Thyroid gland (tissue), 4 donors: ENCODE measurements at regions not wholly inside any gene's neighbourhood (a gene's known extent, or its start where the extent isn't known, plus 50 kb on each side); places are given as distances from the start of the nearest gene placed in this dataset.

Experiments
- DNase-seq, 2 donors: peaks; one replicate each; pipeline ENCODE4 v3.0.0-alpha.2; 2019
- H3K27ac ChIP-seq, 3 donors: fragments of 200-600 bp; sonication (generic); 1 replicate in 2 of 3; 2 replicates in 1 of 3; pipeline ENCODE4 v1.5.1; 2016 to 2019; ENCODE audit warnings: mild to moderate bottlenecking in 1 of 3, moderate library complexity in 1 of 3
- H3K27me3 ChIP-seq: fragments of 200-600 bp; sonication (generic); one replicate; pipeline ENCODE4 v1.5.1; 2019
- H3K36me3 ChIP-seq, 2 donors: fragments of 200-600 bp; sonication (generic); one replicate each; pipeline ENCODE4 v1.5.1; 2016 to 2019
- H3K4me1 ChIP-seq, 2 donors: fragments of 200-600 bp; sonication (generic); one replicate each; pipeline ENCODE4 v1.5.1; 2017 to 2019
- H3K4me3 ChIP-seq, 3 donors: fragments of 200-600 bp; sonication (generic); replicated peaks in 1 of 3; 1 replicate in 2 of 3; 2 replicates in 1 of 3; pipeline ENCODE4 v1.5.1; 2016; ENCODE audit warnings: mild to moderate bottlenecking in 1 of 3
- H3K9me3 ChIP-seq: fragments of 200-600 bp; sonication (generic); one replicate; pipeline ENCODE4 v1.5.1; 2017
- CTCF ChIP-seq, 6 experiments: fragments of 200-600 bp in 3 of 6; fragments of 450-650 bp in 3 of 6; sonication (generic) in 3 of 6; IDR thresholded peaks; one replicate each; pipeline ENCODE4 v1.5.1; 2016 to 2019; ENCODE audit warnings: antibody characterized with exemption in 6 of 6, mild to moderate bottlenecking in 2 of 6, inconsistent platforms in 1 of 6, moderate library complexity in 1 of 6
- POLR2A ChIP-seq, 2 donors: fragments of 450-650 bp; IDR thresholded peaks; one replicate each; pipeline ENCODE4 v1.6.1; 2017; ENCODE audit warnings: antibody characterized with exemption in 2 of 2, mild to moderate bottlenecking in 2 of 2, moderate library complexity in 1 of 2
- WGBS, 2 donors: methylation state at CpG; one replicate each; pipeline ENCODE4 v1.1.5; 2017; 5-methylcytosine and 5-hydroxymethylcytosine counted together
- intact Hi-C: fragments of 100-400 bp; cut with DNase I; formaldehyde crosslinking; loops from one replicate; pipeline ENCODE4 v1.15.1; 2023

- H3K4me3 ChIP-seq: no peak overlapping the region
- no peaks in the 10 kb centered on the region for H3K9me3 ChIP-seq
- peaks cover 3% of the 10 kb centered on the region for H3K27me3 ChIP-seq
- no peaks in the 10 kb centered on the region for H3K36me3 ChIP-seq
- WGBS, 2 donors: 83 to 92% methylated on average over 3 of the region's 3 CpGs
- DNase-seq: no peak
- no peaks in the 10 kb centered on the region for H3K4me1 ChIP-seq
- intact Hi-C loops: no loop called here
- no peak overlapping the region for H3K27ac ChIP-seq
- TF ChIP-seq CTCF (IDR thresholded peaks at IDR 0.05) (no peak), POLR2A (IDR thresholded peaks at IDR 0.05) (no peak)
Observed at GRCh38 chr11:127135256-127135655, 134.7 kb upstream of the KIRREL3 start.

- no peak overlapping the region for H3K27ac ChIP-seq
- H3K9me3 ChIP-seq: no peaks in the 10 kb centered on the region
- peaks cover 3% of the 10 kb centered on the region for H3K27me3 ChIP-seq
- WGBS, 2 donors: 43 to 56% methylated on average over 6 of the region's 6 CpGs
- H3K4me3 ChIP-seq: no peak overlapping the region
- TF ChIP-seq POLR2A (IDR thresholded peaks at IDR 0.05): no peak
- no peak for TF ChIP-seq CTCF (IDR thresholded peaks at IDR 0.05)
- no peaks in the 10 kb centered on the region for H3K36me3 ChIP-seq
- intact Hi-C loops: no loop called here
- DNase-seq: no peak
- H3K4me1 ChIP-seq: no peaks in the 10 kb centered on the region
Observed at GRCh38 chr11:127133061-127133460, 132.5 kb upstream of the KIRREL3 start.

GRCh38 chr11:127130321-127130720, 129.8 kb upstream of the KIRREL3 start:
- H3K4me1 ChIP-seq: no peaks in the 10 kb centered on the region
- 91 to 97% methylated on average over 1 of the region's 1 CpG for WGBS, 2 donors
- no peak overlapping the region for H3K4me3 ChIP-seq
- DNase-seq: no peak
- intact Hi-C loops: no loop called here
- no peaks in the 10 kb centered on the region for H3K9me3 ChIP-seq
- peaks cover 3% of the 10 kb centered on the region for H3K27me3 ChIP-seq
- no peak overlapping the region for H3K27ac ChIP-seq
- no peaks in the 10 kb centered on the region for H3K36me3 ChIP-seq
- TF ChIP-seq CTCF (IDR thresholded peaks at IDR 0.05): no peak
- no peak for TF ChIP-seq POLR2A (IDR thresholded peaks at IDR 0.05)

- Histone ChIP-seq H3K27ac (no peak overlapping the region), H3K4me1 (no peaks in the 10 kb centered on the region), H3K36me3 (no peaks in the 10 kb centered on the region), H3K4me3 (no peak overlapping the region), H3K27me3 (peaks cover 3% of the 10 kb centered on the region), H3K9me3 (no peaks in the 10 kb centered on the region)
- DNase-seq: no peak
- no peak for TF ChIP-seq POLR2A (IDR thresholded peaks at IDR 0.05)
- TF ChIP-seq CTCF (IDR thresholded peaks at IDR 0.05): no peak
- WGBS, 2 donors: 42 to 51% methylated on average over 3 of the region's 3 CpGs
- intact Hi-C loops: no loop called here
Observed at GRCh38 chr11:127126986-127127385, 126.4 kb upstream of the KIRREL3 start.

- Histone ChIP-seq H3K27ac (no peak overlapping the region), H3K9me3 (no peaks in the 10 kb centered on the region), H3K4me3 (no peak overlapping the region), H3K4me1 (no peaks in the 10 kb centered on the region), H3K36me3 (no peaks in the 10 kb centered on the region), H3K27me3 (no peaks in the 10 kb centered on the region)
- intact Hi-C loops: no loop called here
- 64 to 78% methylated on average over 5 of the region's 5 CpGs for WGBS, 2 donors
- no peak for DNase-seq
- TF ChIP-seq POLR2A (IDR thresholded peaks at IDR 0.05): no peak
- TF ChIP-seq CTCF (IDR thresholded peaks at IDR 0.05): no peak
Observed at GRCh38 chr11:127119356-127119755, 118.8 kb upstream of the KIRREL3 start.
